Loucy (cell line): ENCODE measurements at regions not wholly inside any gene's neighbourhood (a gene's known extent, or its start where the extent isn't known, plus 50 kb on each side); places are given as distances from the start of the nearest gene placed in this dataset.

Experiments
- EZH2phosphoT487 ChIP-seq: fragments of 200-600 bp; IDR thresholded peaks from 2 replicates; pipeline ENCODE4 v1.6.1; 2018; ENCODE audit warnings: antibody characterized with exemption, mild to moderate bottlenecking, moderate library complexity, borderline replicate concordance
- TF ChIP-seq, protein P1 (sequence below): fragments of 200-600 bp; sonication (generic); conservative IDR thresholded peaks from 2 replicates; pipeline ENCODE4 v1.5.1; 2014; ENCODE audit warnings: mild to moderate bottlenecking, antibody characterized with exemption, low read length

DNA sequence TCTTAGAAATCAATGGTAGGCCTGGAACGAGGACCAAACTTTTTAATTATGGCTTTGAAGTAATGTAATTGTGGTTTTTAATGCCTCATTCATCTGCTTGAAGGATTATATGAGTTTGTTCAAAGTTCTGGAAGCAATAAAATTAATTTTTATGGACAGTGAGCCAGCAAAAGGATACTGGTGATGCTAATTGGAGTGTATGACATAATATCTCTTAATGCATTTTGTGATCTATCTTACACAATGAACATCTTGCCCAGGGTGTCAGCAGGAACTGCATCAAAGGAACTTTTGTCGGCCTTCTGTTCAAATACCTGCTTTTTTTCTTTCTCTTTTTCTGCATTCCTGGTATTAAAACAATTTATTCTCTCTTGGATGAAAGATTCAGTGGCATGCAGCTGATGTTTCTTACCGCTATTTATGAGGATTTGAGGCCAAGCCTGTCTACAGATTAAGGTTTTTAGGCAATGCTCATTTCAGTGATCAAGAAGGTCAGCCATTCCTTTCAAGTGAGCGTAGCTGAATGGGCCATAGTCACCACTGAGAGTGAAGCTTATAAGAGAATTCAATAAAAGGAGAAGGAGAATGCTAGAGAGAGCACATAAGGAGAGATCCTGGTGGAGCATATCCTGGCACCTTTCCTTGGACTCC lies 974.8 kb downstream of the SORCS3 start:
- TF ChIP-seq, protein P1, sequence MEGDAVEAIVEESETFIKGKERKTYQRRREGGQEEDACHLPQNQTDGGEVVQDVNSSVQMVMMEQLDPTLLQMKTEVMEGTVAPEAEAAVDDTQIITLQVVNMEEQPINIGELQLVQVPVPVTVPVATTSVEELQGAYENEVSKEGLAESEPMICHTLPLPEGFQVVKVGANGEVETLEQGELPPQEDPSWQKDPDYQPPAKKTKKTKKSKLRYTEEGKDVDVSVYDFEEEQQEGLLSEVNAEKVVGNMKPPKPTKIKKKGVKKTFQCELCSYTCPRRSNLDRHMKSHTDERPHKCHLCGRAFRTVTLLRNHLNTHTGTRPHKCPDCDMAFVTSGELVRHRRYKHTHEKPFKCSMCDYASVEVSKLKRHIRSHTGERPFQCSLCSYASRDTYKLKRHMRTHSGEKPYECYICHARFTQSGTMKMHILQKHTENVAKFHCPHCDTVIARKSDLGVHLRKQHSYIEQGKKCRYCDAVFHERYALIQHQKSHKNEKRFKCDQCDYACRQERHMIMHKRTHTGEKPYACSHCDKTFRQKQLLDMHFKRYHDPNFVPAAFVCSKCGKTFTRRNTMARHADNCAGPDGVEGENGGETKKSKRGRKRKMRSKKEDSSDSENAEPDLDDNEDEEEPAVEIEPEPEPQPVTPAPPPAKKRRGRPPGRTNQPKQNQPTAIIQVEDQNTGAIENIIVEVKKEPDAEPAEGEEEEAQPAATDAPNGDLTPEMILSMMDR: no peak
- TF ChIP-seq EZH2phosphoT487: no peak
